ENCODE measurements at regions not wholly inside any gene's neighbourhood (a gene's known extent, or its start where the extent isn't known, plus 50 kb on each side); places are given as distances from the start of the nearest gene placed in this dataset.
A peak's percentile ranks its signal among the peaks of the same experiment; 100 is the strongest.

GRCh38 chr20:50343490-50344179, 153.0 kb downstream of the CEBPB start:
- TF ChIP-seq CTCF (IDR thresholded peaks at IDR 0.05), result no peak
- DNase-seq (ENCODE audit: low spot score in 2 of 2), result peak; percentile 62 to 89
- no peak overlapping the region for H3K4me3 ChIP-seq (ENCODE audit: low read depth, poor library complexity, severe bottlenecking)
- intact Hi-C loops (cut with DNase I; ENCODE audit: low total_unique reads), result loop anchor here (10.0 kb wide), 1 partner anchor 149 kb away; the partner anchor contains the start of gene CEBPB
- 56 to 59% methylated on average over 19 to 20 of the region's 25 CpGs for WGBS, 2 donors

- TF ChIP-seq POLR2A (IDR thresholded peaks at IDR 0.05), result no peak
- TF ChIP-seq CTCF (IDR thresholded peaks at IDR 0.05), result no peak
- H3K4me3 ChIP-seq (ENCODE audit: low read depth, poor library complexity, severe bottlenecking), result no peak overlapping the region
- DNase-seq (ENCODE audit: low spot score in 2 of 2), result peak in 1 of 2 donors; percentile 72
- WGBS, 2 donors, result 84 to 85% methylated on average over 11 of the region's 11 CpGs
- intact Hi-C loops (cut with DNase I; ENCODE audit: low total_unique reads), result loop anchor here (10.0 kb wide), 1 partner anchor 150 kb away; the partner anchor contains the start of gene CEBPB
Observed at GRCh38 chr20:50344232-50345071, 153.8 kb downstream of the CEBPB start.

GRCh38 chr20:50345712-50346373, 155.2 kb downstream of the CEBPB start:
- intact Hi-C loops (cut with DNase I; ENCODE audit: low total_unique reads), result loop anchor here (10.0 kb wide), 1 partner anchor 151 kb away; the partner anchor contains the start of gene CEBPB
- 71 to 78% methylated on average over 6 of the region's 6 CpGs for WGBS, 2 donors
- TF ChIP-seq POLR2A (IDR thresholded peaks at IDR 0.05), result no peak
- TF ChIP-seq CTCF (IDR thresholded peaks at IDR 0.05), result no peak
- peak in 1 of 2 donors; percentile 84 for DNase-seq (ENCODE audit: low spot score in 2 of 2)
- H3K4me3 ChIP-seq (ENCODE audit: low read depth, poor library complexity, severe bottlenecking), result no peak overlapping the region

GRCh38 chr20:50346374-50347283, 156.0 kb downstream of the CEBPB start:
- TF ChIP-seq POLR2A (IDR thresholded peaks at IDR 0.05), result no peak
- no peak overlapping the region for H3K4me3 ChIP-seq (ENCODE audit: low read depth, poor library complexity, severe bottlenecking)
- intact Hi-C loops (cut with DNase I; ENCODE audit: low total_unique reads), result loop anchor here (10.0 kb wide), 1 partner anchor 152 kb away; the partner anchor contains the start of gene CEBPB
- peak; percentile 89 to 97 for DNase-seq (ENCODE audit: low spot score in 2 of 2)
- 20 to 28% methylated on average over 26 of the region's 26 CpGs for WGBS, 2 donors

- TF ChIP-seq POLR2A (IDR thresholded peaks at IDR 0.05) (no peak), CTCF (IDR thresholded peaks at IDR 0.05) (no peak)
- peak in 1 of 2 donors; percentile 84 for DNase-seq (ENCODE audit: low spot score in 2 of 2)
- intact Hi-C loops (cut with DNase I; ENCODE audit: low total_unique reads), result loop anchor here (10.0 kb wide), 1 partner anchor 153 kb away; the partner anchor contains the start of gene CEBPB
- 62% methylated on average over 13 of the region's 13 CpGs for WGBS, 2 donors
- H3K4me3 ChIP-seq (ENCODE audit: low read depth, poor library complexity, severe bottlenecking), result no peak overlapping the region
Observed at GRCh38 chr20:50347284-50348063, 156.8 kb downstream of the CEBPB start.

Data from lower leg skin (tissue), 4 donors.